Cardiac fibroblast (primary cell): ENCODE measurements at regions not wholly inside any gene's neighbourhood (a gene's known extent, or its start where the extent isn't known, plus 50 kb on each side); places are given as distances from the start of the nearest gene placed in this dataset.

Source experiments
- DNase-seq, 2 donors: peaks; one replicate each; pipeline versions ENCODE4 v3.0.0 to v3.0.0-alpha.2; 2010; ENCODE audit warnings: low read depth in 2 of 2
- H3K4me3 ChIP-seq, 2 donors: replicated peaks in 1 of 2; 1 replicate in 1 of 2; 2 replicates in 1 of 2; pipeline ENCODE4 v1.5.1; 2011; ENCODE audit warnings: low read depth in 2 of 2, low read length in 2 of 2, mild to moderate bottlenecking in 2 of 2, moderate library complexity in 1 of 2
- CTCF ChIP-seq: IDR thresholded peaks from one replicate; pipeline ENCODE4 v1.5.1; 2011; ENCODE audit warnings: low read depth, mild to moderate bottlenecking, low read length, inconsistent platforms

GRCh38 chr1:222889440-222889839 is 74.6 kb downstream of the DISP1 start:
- TF ChIP-seq CTCF, result no peak
- DNase-seq, result no peak
- no peak overlapping the region for H3K4me3 ChIP-seq

GRCh38 chr1:222890716-222891115 is 75.9 kb downstream of the DISP1 start:
- DNase-seq, result no peak
- H3K4me3 ChIP-seq, result no peak overlapping the region
- no peak for TF ChIP-seq CTCF

- no peak overlapping the region for H3K4me3 ChIP-seq
- no peak for DNase-seq
- TF ChIP-seq CTCF, result no peak
Measured at GRCh38 chr1:222891578-222891977, 76.7 kb downstream of the DISP1 start.

- DNase-seq, result peak; percentile 74 to 88
- TF ChIP-seq CTCF, result no peak
- H3K4me3 ChIP-seq, result no peak overlapping the region
Measured at GRCh38 chr1:222892137-222892769, 77.4 kb downstream of the DISP1 start.

- no peak for TF ChIP-seq CTCF
- DNase-seq, result no peak
- H3K4me3 ChIP-seq, result no peak overlapping the region
Measured at GRCh38 chr1:222893255-222893654, 78.4 kb downstream of the DISP1 start.

GRCh38 chr1:222894331-222894730 is 79.5 kb downstream of the DISP1 start:
- H3K4me3 ChIP-seq, result no peak overlapping the region
- TF ChIP-seq CTCF, result no peak
- DNase-seq, result no peak
